ENCODE measurements at regions not wholly inside any gene's neighbourhood (a gene's known extent, or its start where the extent isn't known, plus 50 kb on each side); places are given as distances from the start of the nearest gene placed in this dataset.

- no peak overlapping the region for H3K4me2 ChIP-seq (ENCODE audit: low read length)
- no peaks in the 10 kb centered on the region for H3K79me1 ChIP-seq (ENCODE audit: low read length)
- no peak overlapping the region for H2BK120ac ChIP-seq (ENCODE audit: insufficient read depth, low read length, poor library complexity)
- no peak overlapping the region for H3K23ac ChIP-seq (ENCODE audit: low read length)
- no peak overlapping the region for H2BK12ac ChIP-seq (ENCODE audit: low read length)
- peaks cover 2 to 4% of the 10 kb centered on the region in 2 experiments for H3K4me1 ChIP-seq (ENCODE audit: control insufficient read depth in 1 of 2, insufficient read depth in 2 of 2, low read length in 2 of 2)
- no peak overlapping the region for H3K4ac ChIP-seq (ENCODE audit: low read depth, low read length)
- no peak overlapping the region for H2AFZ ChIP-seq (ENCODE audit: insufficient read depth, low read length, poor library complexity)
- H3K79me2 ChIP-seq (ENCODE audit: control insufficient read depth, insufficient read depth, low read length, poor library complexity) = no peaks in the 10 kb centered on the region
- H3K4me3 ChIP-seq (ENCODE audit: low read depth, low read length) = no peak overlapping the region
- H3K36me3 ChIP-seq (ENCODE audit: control insufficient read depth in 1 of 2, insufficient read depth in 2 of 2, low read length in 2 of 2) = no peaks in the 10 kb centered on the region
- no peak overlapping the region for H2AK5ac ChIP-seq (ENCODE audit: low read length)
- no peak overlapping the region for H4K91ac ChIP-seq (ENCODE audit: low read depth, low read length)
- no peak overlapping the region for H3K18ac ChIP-seq (ENCODE audit: low read length)
- H2BK5ac ChIP-seq (ENCODE audit: low read depth, low read length, poor library complexity) = no peak overlapping the region
- H4K8ac ChIP-seq (ENCODE audit: low read depth, low read length) = no peak overlapping the region
- no peak overlapping the region for H3K27ac ChIP-seq (ENCODE audit: low read depth, low read length)
- no peak overlapping the region for H3K9ac ChIP-seq (ENCODE audit: low read length)
- no peak overlapping the region for H3K14ac ChIP-seq (ENCODE audit: low read length)
- DNase-seq = peak; percentile 50 to 78
- no peak overlapping the region for H4K12ac ChIP-seq (ENCODE audit: low read depth, low read length)
- H3K9me3 ChIP-seq (ENCODE audit: insufficient read depth, low read depth, low read length) = peaks cover 15% of the 10 kb centered on the region
- WGBS (ENCODE audit: extremely low coverage, insufficient coverage, insufficient read length) = no CpG with 5 or more reads among the region's 5 CpGs
- no peaks in the 10 kb centered on the region for H3K27me3 ChIP-seq (ENCODE audit: insufficient read depth, low read length)
Observed at GRCh38 chr18:53947092-53947640, 277.3 kb downstream of the MBD2 start.

- Histone ChIP-seq H4K12ac (ENCODE audit: low read depth, low read length) (no peak overlapping the region), H3K9ac (ENCODE audit: low read length) (no peak overlapping the region), H3K36me3 (ENCODE audit: control insufficient read depth in 1 of 2, insufficient read depth in 2 of 2, low read length in 2 of 2) (no peaks in the 10 kb centered on the region), H2AK5ac (ENCODE audit: low read length) (no peak overlapping the region), H3K27ac (ENCODE audit: low read depth, low read length) (no peak overlapping the region), H3K4ac (ENCODE audit: low read depth, low read length) (no peak overlapping the region), H3K4me2 (ENCODE audit: low read length) (no peak overlapping the region), H3K79me2 (ENCODE audit: control insufficient read depth, insufficient read depth, low read length, poor library complexity) (no peaks in the 10 kb centered on the region), H3K14ac (ENCODE audit: low read length) (no peak overlapping the region), H3K79me1 (ENCODE audit: low read length) (peaks cover 2% of the 10 kb centered on the region), H4K91ac (ENCODE audit: low read depth, low read length) (no peak overlapping the region), H4K8ac (ENCODE audit: low read depth, low read length) (no peak overlapping the region), H3K23ac (ENCODE audit: low read length) (no peak overlapping the region), H2BK120ac (ENCODE audit: insufficient read depth, low read length, poor library complexity) (no peak overlapping the region), H3K9me3 (ENCODE audit: insufficient read depth, low read depth, low read length) (peaks cover 19% of the 10 kb centered on the region), H2BK12ac (ENCODE audit: low read length) (no peak overlapping the region), H3K4me3 (ENCODE audit: low read depth, low read length) (no peak overlapping the region), H3K27me3 (ENCODE audit: insufficient read depth, low read length) (no peaks in the 10 kb centered on the region), H3K18ac (ENCODE audit: low read length) (no peak overlapping the region), H3K4me1 (ENCODE audit: control insufficient read depth in 1 of 2, insufficient read depth in 2 of 2, low read length in 2 of 2) (peaks cover 4 to 7% of the 10 kb centered on the region in 2 experiments), H2AFZ (ENCODE audit: insufficient read depth, low read length, poor library complexity) (no peak overlapping the region), H2BK5ac (ENCODE audit: low read depth, low read length, poor library complexity) (no peak overlapping the region)
- DNase-seq = peak in 1 of 2 donors; percentile 10
- WGBS (ENCODE audit: extremely low coverage, insufficient coverage, insufficient read length) = no CpG with 5 or more reads among the region's 1 CpG
Observed at GRCh38 chr18:53946594-53946993, 277.9 kb downstream of the MBD2 start.

- no peak overlapping the region for H2AK5ac ChIP-seq (ENCODE audit: low read length)
- no peak overlapping the region for H3K9ac ChIP-seq (ENCODE audit: low read length)
- peak; percentile 30 to 44 for DNase-seq
- no peak overlapping the region for H3K4me2 ChIP-seq (ENCODE audit: low read length)
- no peak overlapping the region for H3K18ac ChIP-seq (ENCODE audit: low read length)
- H2BK5ac ChIP-seq (ENCODE audit: low read depth, low read length, poor library complexity) = no peak overlapping the region
- no peak overlapping the region for H3K14ac ChIP-seq (ENCODE audit: low read length)
- H3K27ac ChIP-seq (ENCODE audit: low read depth, low read length) = no peak overlapping the region
- WGBS (ENCODE audit: extremely low coverage, insufficient coverage, insufficient read length) = no CpG with 5 or more reads among the region's 4 CpGs
- H3K4me1 ChIP-seq (ENCODE audit: control insufficient read depth in 1 of 2, insufficient read depth in 2 of 2, low read length in 2 of 2) = peaks cover 4 to 11% of the 10 kb centered on the region in 2 experiments
- no peak overlapping the region for H2AFZ ChIP-seq (ENCODE audit: insufficient read depth, low read length, poor library complexity)
- H2BK12ac ChIP-seq (ENCODE audit: low read length) = no peak overlapping the region
- H3K27me3 ChIP-seq (ENCODE audit: insufficient read depth, low read length) = no peaks in the 10 kb centered on the region
- no peak overlapping the region for H3K4me3 ChIP-seq (ENCODE audit: low read depth, low read length)
- H4K91ac ChIP-seq (ENCODE audit: low read depth, low read length) = no peak overlapping the region
- H3K79me1 ChIP-seq (ENCODE audit: low read length) = peaks cover 2% of the 10 kb centered on the region
- H3K4ac ChIP-seq (ENCODE audit: low read depth, low read length) = no peak overlapping the region
- no peaks in the 10 kb centered on the region for H3K79me2 ChIP-seq (ENCODE audit: control insufficient read depth, insufficient read depth, low read length, poor library complexity)
- H2BK120ac ChIP-seq (ENCODE audit: insufficient read depth, low read length, poor library complexity) = no peak overlapping the region
- H3K36me3 ChIP-seq (ENCODE audit: control insufficient read depth in 1 of 2, insufficient read depth in 2 of 2, low read length in 2 of 2) = no peaks in the 10 kb centered on the region
- peaks cover 19% of the 10 kb centered on the region for H3K9me3 ChIP-seq (ENCODE audit: insufficient read depth, low read depth, low read length)
- no peak overlapping the region for H3K23ac ChIP-seq (ENCODE audit: low read length)
- H4K8ac ChIP-seq (ENCODE audit: low read depth, low read length) = no peak overlapping the region
- H4K12ac ChIP-seq (ENCODE audit: low read depth, low read length) = no peak overlapping the region
Observed at GRCh38 chr18:53944721-53945120, 279.7 kb downstream of the MBD2 start.

DNA sequence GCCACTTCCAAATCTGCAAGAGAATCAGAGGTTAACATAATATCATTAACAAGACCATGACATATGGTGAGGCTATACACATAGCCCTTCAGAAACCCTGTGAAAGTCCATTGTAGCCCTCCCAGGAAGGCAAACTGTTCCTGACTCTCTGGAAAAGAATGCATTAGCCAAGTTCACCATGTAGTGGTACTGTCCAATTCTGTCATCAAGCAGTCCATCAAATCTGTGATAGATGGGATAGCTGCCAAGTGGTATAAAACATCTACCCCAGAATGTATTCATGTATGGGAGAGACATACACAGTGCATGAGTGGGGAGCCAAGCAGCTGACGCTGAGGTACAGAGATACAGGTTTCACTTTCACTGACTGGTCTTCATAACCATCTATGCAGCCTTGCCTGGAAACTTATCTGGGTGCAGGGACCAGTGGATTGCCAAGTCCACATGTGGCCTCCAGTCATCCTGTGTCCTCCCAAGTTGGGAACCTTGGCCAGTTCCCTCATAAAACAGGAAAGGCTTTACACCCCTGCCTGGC, 281.1 kb downstream of the MBD2 start:
- no peaks in the 10 kb centered on the region for H3K36me3 ChIP-seq (ENCODE audit: control insufficient read depth in 1 of 2, insufficient read depth in 2 of 2, low read length in 2 of 2)

More for the DNA sequence above, 281.1 kb downstream of the MBD2 start:
- no peak overlapping the region for H4K12ac ChIP-seq (ENCODE audit: low read depth, low read length)
- WGBS (ENCODE audit: extremely low coverage, insufficient coverage, insufficient read length) = no CpG with 5 or more reads among the region's 1 CpG
- no peak overlapping the region for H3K4me2 ChIP-seq (ENCODE audit: low read length)
- peaks cover 2% of the 10 kb centered on the region for H3K79me1 ChIP-seq (ENCODE audit: low read length)
- no peak overlapping the region for H2AFZ ChIP-seq (ENCODE audit: insufficient read depth, low read length, poor library complexity)
- H3K79me2 ChIP-seq (ENCODE audit: control insufficient read depth, insufficient read depth, low read length, poor library complexity) = no peaks in the 10 kb centered on the region
- no peak overlapping the region for H3K9ac ChIP-seq (ENCODE audit: low read length)
- no peak overlapping the region for H3K14ac ChIP-seq (ENCODE audit: low read length)
- H3K4me1 ChIP-seq (ENCODE audit: control insufficient read depth in 1 of 2, insufficient read depth in 2 of 2, low read length in 2 of 2) = peaks cover 4 to 11% of the 10 kb centered on the region in 2 experiments
- H2BK120ac ChIP-seq (ENCODE audit: insufficient read depth, low read length, poor library complexity) = no peak overlapping the region
- no peak overlapping the region for H2BK5ac ChIP-seq (ENCODE audit: low read depth, low read length, poor library complexity)
- H3K4ac ChIP-seq (ENCODE audit: low read depth, low read length) = no peak overlapping the region
- H4K8ac ChIP-seq (ENCODE audit: low read depth, low read length) = no peak overlapping the region
- H3K27me3 ChIP-seq (ENCODE audit: insufficient read depth, low read length) = no peaks in the 10 kb centered on the region
- no peak overlapping the region for H2AK5ac ChIP-seq (ENCODE audit: low read length)
- H3K27ac ChIP-seq (ENCODE audit: low read depth, low read length) = no peak overlapping the region
- H3K18ac ChIP-seq (ENCODE audit: low read length) = no peak overlapping the region
- no peak overlapping the region for H4K91ac ChIP-seq (ENCODE audit: low read depth, low read length)
- H3K9me3 ChIP-seq (ENCODE audit: insufficient read depth, low read depth, low read length) = peaks cover 19% of the 10 kb centered on the region
- H3K23ac ChIP-seq (ENCODE audit: low read length) = no peak overlapping the region
- no peak overlapping the region for H3K4me3 ChIP-seq (ENCODE audit: low read depth, low read length)
- H2BK12ac ChIP-seq (ENCODE audit: low read length) = no peak overlapping the region
- no peak for DNase-seq
